GOT3 (cell line): ENCODE measurements at regions not wholly inside any gene's neighbourhood (a gene's known extent, or its start where the extent isn't known, plus 50 kb on each side); places are given as distances from the start of the nearest gene placed in this dataset.

Source experiments
- DNase-seq: peaks from one replicate; lab custom pipeline; 2025; ENCODE audit warnings: mixed read lengths; lab: John Stamatoyannopoulos, UW

DNA sequence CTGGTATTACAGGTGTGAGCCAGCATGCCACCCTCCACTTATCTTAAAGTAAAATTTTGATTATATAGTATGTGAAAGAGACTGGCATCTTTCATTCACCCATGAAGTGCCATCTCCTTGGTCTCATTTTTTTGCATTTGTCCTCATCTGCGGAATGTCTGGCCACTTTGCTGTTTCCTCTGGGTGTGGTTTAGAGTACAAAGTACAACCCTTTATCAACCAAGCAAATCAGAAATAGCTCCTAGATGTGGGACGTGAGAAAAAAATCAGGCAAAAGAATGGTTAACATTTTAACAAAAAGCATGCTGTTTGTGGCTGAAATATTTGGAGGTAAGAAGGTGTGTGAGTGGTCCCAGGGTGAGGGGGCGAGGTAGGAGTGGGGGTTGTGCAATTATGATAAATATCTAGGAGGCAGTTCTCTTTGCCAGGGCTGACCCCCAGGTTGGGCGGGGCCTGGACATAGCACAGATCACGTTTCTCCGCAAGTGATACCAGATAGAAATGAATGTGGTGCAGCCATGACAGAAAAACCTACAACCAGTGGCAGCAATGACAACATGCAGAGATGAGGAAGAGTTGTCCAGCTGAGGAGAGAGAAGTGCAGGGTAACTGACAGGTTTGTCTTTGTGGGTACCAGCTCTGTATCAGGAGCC, 115.8 kb upstream of the SERTAD2 start:
- DNase-seq: no peak

DNA sequence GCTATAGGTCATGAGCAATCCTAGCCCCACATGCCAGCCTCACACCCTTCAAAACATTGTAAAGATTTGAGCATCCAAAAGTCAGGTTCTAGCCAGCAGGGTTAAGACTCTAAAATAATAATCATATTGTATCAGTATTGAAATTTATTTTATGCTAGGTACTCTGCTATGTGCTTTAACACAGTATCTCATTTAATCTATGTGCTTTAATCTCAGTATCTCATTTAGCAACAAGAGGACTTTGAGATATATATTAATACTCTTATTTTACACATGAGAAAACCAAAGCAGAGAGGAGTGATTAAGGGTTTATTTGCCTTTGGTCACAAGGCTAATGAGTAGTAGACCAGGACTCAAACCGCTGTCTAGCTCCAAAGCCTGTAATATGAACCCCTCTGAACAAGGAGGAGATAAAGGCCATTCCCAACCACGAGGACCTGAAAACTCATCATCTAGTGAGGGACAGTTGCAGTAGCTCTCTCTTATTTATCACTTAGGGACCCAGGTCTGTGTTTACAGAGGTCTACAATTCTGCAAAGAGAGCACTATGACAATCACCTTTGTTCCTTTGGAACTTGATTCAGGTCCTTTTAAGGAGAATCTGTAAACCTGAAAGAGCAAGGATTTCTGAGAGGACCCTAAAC, 116.5 kb upstream of the SERTAD2 start:
- DNase-seq: no peak

DNA sequence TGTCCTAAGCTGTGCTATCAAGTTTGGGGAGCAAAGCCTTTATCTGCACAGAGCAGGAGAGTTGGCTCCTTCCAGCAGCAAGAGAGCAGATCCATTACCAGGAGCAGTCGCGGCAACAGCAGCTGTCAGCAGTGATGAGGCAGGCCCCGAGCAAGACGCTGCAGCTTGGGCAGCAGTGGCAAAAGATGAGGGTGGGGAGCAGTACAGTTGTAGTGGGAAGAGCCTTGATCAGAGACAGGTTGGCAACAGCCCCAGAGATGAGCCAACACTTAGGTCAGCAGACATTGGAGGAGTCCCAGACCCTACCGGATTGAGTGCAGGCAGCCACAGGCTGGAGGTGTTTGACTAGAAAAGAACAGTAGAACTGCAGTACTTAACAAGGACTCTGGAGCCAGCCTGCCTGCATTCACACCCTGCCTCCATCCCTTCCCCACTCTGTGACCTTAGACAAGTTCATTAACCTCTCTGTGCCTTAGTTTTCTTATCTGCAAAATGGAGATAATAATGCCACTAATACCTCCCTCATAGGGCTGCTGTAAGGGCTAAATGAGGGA, 117.1 kb upstream of the SERTAD2 start:
- peak; percentile 39 for DNase-seq

DNA sequence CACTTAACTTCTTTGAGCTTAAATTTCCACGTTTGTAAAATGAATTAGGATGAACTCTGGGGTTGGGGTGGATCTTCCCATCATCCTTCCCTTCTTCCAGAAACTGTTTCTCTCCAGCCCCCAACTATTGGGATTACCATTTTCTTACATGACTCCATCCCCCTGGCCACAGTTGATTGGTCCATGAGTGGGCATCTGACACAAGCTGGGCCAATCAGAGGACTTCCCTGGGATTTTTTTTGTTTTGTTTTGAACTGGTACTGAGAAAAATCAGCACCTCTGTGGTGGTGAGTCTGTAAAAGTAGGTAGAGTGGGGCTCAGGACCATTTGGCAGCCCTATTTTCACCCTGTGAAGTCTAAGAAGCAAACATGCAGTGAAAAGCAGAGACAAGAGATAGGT, 118.0 kb upstream of the SERTAD2 start:
- no peak for DNase-seq

DNA sequence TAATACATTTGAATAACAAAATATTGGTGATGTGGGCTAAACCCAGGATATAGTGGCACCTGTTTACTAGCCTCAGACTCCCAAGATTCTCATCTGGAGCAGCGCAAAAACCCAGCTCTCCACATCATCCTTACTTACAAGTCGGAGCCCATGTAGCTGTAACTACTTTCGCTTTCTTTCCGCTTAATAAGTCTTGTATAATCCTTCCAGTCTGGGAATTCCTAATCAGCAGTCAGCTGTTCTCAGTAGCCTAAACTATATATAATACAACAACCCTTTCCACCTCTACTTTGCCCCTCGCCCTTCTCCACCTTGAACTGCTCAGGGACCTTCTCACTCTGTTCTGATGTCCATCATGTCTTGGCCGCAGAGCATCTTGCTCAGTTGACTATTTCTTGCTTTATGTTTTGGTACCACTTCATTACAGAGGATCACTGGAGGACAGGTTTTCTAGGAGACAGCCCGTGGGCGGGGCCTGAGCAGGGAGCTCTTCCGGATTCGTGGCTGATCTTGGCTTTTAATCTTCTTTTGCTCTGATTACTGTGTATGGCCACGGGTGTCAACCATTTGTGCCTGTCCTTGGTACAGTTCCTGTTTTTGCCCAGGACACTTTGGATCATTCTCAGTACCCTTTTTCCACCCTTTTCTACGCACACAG, 119.9 kb upstream of the SERTAD2 start:
- no peak for DNase-seq

DNA sequence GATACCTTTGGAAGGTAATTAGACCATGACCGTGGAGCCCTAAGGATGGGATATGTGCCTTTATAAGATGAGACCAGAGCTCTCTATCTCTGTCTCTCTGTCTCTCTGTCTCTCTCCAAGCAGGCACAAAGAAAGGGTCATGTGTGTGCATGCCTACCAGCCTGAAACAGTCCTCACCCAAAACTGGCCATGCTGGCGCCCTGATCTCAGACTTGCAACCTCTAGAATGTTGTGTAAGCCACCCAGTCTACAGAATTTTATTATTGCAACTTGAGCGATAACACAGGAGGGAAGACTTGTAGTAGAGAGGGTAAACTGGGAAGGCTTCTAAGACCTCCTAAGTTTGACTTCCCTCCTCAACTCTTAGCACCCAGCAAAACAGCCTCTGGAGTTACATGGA, 124.1 kb upstream of the SERTAD2 start:
- no peak for DNase-seq

DNA sequence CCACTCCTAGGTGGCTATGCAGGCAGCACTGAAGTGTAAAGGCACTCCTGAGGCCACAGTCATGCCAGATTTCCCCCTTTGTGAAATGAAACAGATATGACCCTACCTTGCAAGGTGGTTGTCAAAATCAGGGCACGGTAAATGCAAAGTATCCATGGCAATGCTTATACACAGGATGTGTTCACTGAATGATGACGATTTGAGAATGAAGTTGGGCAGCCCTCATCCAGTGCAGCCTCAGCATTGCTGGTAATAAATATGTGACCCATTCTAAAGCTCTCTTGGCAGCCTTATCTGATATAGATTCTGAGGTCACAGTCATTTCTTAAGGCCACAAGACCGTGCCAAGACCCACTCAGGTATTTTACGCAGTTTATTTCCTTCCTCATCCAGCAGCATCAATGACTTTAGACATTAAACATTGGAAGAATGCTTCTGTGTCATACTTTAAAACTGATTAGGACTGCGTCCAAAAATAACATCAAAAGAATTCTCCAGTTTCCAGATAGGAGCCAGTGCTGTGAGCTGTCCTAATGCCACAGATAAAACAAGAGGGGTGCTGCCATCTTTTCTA, 125.5 kb upstream of the SERTAD2 start:
- DNase-seq: no peak

DNA sequence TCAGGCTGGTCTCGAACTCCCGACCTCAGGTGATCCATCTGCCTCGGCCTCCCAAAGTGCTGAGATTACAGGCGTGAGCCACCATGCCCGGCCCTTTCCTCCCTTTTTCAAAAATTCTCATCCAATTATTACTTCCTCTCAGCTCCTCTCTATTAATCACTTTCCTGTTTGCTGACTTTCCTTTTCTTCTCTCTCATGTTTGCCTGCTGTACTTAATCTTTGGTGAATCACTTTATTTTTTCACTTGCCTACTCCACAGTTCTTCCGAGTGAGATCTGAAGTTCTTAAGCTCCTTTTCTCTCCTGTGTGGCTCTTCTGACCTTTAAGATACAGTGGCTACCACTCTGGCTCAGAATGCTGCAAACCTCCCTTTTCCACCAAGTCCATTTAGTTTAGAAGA, 126.3 kb upstream of the SERTAD2 start:
- DNase-seq: no peak

DNA sequence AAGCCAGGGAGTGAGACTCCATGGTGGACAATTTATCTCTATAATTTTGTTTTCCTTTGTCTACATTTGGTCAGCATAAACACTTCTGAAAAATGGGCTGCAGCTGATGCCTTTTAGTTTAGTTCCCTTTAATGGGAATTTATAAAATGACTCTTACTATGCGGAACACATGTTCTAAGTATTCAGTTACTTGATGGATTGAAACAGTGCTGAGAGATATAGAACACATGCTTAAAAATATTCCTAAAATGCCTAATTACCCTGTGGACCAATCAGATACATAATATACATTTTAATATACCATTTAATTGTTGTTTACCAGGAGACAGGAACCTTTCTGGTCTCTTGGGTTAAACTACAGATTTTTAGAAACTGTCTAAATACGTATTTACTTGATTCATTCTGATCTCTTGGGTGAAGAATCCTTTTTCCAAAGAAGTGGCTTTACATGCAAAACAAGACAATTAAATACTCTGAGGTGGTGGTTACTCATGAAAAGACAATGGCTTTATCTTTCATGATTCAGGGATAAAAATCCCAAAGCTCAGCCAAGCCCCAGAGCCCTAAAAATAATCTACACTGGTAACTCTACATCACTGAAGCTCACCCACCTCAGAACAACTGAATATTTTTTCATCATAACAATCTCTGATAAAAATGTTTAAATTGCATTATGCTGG, 128.1 kb upstream of the SERTAD2 start:
- no peak for DNase-seq

DNA sequence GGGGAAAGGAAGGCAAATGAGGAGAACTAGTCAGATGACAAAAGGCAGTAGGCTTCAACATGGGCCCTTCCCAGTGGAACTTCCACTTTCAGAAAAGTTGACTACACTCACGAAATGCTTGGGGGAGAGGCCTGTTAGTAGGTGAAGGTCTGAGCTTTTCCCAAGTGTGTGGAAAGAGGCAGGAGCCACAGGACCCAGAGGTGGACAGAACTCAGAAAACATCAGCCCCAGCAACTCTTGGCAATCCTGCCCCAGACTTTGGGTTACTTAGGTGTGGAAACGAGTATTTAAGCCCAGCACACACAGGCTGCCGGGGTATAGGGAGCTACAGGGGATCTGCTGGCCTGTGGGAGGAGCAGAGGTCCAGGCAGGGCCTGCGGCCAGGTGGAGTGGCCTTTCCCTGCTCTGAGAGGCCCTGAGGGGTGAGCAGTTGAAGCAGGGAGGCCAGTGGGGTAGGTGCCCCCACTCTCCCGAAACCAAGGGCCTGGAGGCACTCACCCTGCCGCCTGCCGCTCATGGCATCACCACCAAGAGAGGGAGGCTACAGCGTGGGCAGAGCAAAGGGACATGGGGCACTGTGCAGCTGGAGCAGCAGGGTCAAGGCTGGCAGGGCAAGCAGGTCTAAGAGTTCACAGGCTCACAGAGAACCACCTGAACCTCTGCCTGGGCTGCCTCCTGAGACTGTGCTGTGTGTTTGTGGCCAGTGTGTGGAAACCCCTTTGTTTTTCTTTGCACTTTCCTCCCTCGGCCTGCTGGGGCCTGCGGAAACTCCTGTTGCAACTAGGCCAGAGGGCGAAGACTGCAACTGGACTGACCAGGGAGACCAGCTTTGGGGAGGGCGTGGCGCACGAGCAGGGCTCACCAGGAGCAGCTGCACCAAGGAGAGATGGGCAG, 130.7 kb upstream of the SERTAD2 start:
- no peak for DNase-seq

DNA sequence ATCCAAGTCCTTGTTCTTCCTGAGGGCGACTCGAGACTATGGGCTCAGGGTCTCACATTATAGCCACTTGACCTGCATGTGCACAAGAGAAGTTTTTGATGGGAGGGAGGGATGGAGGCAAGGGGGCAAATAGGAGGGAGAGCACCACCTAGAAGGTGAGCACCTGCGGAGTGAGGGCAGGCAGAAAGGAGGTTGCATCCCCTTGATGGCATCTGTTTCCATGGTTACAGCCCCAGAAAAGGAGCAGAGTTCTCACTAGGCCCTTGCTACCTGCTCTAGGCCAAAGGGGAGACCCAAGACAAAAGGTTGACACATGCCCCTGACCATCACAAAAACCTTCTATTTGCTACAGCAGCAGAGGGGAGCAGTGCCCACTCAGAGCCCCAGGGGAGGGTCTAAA, 131.5 kb upstream of the SERTAD2 start:
- no peak for DNase-seq

DNA sequence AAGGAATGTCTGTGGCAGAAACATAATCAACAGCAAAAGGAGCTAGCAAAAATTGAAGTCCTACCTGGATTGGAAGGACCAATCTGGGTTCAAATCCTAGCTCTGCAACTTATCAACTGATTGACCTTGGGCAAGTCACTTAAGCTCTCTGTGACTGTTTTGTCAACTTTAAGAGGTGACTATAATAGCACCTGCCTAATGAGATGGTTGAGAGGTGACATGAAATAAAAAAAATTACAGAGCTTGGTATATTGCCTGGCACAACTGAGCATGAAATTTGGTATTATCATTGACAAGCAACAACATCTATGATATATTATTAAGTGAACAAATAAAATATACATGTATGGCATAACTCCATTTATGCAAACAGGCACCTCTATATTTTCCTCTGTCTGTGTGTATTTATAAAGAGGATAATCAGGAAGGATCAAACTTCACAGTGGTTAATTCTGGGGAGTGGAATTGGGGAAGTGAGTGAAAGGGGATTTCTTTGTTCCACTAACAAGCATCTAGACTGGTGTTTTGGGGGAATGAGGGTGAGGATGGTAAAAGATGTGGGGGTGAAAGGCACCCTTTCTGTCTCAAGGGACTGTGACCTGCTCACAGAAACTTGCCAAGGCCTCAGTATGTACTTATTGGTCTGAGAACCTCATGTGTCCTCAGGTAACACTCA, 132.8 kb upstream of the SERTAD2 start:
- DNase-seq: no peak

DNA sequence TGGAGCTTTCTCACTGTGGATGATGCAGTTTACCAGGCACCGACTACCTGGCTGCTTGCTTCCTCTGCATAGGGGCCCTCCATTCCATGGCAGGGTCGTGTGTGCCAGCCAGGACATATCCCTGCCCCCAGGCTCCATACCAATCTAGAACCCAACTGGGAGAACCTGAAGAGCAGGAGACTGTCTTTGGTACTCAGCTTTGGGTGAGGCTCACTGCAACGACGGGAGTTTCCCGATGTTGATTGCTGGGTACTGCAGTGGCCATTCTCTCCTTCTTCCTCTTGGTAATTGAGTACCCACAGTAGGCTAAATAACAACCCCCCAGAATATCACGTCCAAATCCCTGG, 133.3 kb upstream of the SERTAD2 start:
- DNase-seq: no peak

DNA sequence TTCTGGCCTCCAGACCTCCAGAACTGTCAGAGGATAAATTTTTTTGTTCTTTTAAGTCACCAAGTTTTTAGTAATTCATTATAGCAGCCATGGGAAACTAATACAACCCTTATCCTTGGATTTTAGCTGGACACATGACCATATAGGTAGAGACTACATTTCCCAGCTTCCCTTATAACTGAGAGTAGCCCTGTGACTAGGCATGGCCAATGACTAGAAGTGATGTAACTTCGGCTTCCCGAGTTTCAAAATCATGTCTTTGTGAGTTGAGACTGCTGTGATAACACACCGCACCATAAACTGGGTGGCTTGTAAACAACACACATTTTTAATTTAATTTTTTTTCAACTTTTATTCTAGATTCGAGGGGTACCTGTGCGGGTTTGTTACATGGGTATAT, 134.0 kb upstream of the SERTAD2 start:
- DNase-seq: no peak

DNA sequence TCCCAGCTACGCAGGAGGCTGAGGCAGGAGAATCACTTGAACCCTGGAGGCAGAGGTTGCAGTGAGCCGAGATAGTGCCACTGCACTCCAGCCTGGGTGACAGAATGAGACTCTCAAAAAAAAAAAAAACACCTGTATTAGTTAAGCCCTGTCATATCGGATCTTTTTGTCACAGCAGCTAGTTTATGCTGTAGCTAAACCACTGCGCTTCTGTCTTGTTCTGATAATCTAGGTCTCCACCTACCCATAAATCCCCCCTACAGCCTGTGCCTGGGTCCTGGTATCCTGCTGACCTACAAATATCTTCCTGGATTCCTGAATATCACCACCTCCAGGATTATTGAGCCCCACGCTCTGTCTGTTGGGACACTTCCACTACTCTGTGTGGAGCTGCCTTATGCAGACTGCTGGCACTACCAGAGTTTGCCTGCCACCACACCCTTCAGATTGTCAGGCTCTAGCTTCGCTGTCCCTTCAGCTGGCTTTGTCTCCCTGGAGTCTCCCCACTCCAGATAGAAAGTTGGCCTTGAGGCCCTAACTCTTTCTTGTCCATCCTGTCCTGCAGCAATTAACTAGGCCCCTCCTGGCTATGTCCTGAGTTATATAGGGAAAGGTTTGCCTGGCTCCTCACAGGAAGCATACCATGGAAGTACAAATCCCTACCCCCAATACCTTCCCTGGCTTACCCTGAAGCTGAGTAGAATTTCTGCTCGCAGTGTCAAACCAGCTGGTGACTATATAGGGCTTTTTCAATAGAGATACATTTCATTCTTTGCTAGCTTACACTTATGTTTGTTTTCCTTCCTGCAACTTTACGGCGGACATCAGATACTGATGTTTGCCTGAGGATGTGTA, 136.0 kb upstream of the SERTAD2 start:
- DNase-seq: no peak

DNA sequence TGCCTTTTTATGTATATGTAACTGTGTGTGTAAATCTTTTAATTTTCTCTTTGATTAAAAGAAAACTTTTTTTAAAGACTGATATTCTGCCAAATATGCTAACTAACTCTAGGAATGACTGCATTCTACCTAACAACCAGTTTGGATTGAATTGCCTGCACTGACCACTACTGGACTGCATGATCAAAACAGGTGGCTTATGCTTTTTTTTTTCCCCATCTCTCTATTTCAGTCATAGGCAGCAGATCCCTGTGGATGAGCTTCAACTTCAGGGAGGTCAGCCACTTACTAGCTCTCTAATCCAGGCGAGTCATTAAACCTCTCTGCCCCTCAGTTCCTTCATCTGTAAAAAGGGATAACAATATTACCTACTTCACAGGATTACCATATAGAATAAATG, 138.6 kb upstream of the SERTAD2 start:
- no peak for DNase-seq

DNA sequence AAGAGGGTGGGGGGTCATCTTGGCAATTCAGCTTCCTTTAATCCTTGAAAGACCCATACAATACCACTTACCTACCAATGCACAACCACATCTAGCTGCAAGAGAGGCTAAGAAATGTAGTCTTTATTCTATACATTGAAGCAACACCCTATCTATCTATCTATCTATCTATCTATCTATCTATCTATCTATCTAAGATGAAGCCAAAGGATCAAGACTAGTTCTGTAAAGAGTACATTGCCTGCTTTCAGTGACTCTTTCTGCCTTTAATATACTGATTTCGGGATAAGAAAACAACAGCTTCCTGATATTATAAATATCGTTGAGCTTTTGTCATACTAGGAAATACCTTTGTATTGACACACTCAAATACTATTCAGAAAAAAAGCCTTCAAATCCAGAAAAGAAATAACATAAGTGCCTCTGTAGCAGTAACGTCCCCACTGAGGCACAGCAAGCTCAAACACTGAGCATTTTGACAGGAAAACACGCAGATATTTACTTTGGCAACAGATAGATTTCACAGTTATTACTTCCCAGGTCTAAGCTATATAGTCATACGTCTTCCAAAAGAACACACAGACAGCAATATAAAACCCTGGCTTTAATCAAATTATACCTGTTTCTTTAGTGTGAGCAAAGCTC, 139.4 kb upstream of the SERTAD2 start:
- no peak for DNase-seq

DNA sequence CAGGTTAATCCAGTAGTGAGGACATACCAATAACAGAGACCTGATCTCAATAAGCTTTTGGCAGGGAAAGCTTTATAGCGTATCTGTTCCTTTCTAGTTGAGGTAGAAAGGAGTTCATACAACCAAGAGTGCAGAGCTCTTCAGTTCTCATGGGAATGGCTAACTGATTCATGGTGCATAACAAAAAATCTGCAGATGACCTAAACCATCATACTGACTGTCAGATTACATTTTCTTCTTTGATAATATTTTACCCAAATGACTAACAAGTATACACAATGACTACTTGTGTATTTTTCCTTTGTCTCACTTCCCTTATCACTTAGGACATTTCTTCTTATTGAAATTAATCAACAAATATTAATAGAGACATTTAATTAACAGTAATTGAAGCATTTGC, 140.0 kb upstream of the SERTAD2 start:
- DNase-seq: no peak

DNA sequence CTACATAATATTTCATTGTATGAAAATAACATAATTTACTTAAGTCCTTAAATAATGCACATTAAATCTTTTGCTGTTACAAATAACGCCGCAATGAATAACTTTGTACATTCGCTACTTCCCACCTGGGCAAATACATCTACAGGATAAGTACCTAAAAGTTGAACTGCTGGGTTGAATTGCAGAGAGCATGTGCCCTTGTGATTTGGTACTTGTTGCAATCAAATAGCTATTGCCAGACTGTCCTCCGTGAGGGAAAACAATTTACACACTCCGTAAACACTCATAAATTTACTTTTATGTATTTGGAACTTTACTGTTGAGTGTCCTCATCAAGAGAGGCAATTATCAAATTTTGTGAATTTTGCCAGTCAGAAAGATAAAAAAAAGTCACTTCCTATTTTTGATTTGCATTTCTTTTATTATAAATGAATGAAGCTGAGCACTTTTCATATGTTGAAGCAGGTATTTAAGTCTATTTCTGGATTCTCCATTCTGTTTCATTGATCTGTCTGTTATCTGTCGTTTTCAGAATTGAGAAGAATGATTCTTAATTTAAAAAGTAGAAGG, 140.8 kb upstream of the SERTAD2 start:
- no peak for DNase-seq
